HG03571 (cell line): ENCODE measurements at regions not wholly inside any gene's neighbourhood (a gene's known extent, or its start where the extent isn't known, plus 50 kb on each side); places are given as distances from the start of the nearest gene placed in this dataset.

Experiments
- ATAC-seq: cut with Tn5 transposase; IDR thresholded peaks from one replicate; pipeline ENCODE4 v1.9.1; 2021; ENCODE audit not compliant: unreplicated experiment

DNA sequence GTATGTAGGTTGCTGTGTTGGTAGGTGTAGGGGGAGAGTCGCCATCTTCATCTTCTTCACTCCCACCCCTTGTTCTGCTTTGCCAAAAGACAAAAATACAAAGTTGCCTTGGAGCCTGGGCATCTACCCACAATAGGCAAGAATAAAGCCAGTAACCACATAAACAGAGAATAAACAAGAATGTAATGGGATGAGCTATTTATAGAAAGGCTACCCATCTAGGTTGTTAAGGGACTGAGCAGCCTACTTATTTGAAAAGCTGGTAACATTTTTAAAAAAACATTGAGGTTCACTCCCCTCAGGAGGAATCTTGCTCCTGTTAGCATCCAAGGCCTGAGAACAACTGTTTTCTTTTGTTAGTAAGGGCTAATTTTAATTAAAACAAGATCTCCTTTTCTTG, 301.4 kb upstream of the STXBP5 start:
- no peak for ATAC-seq

DNA sequence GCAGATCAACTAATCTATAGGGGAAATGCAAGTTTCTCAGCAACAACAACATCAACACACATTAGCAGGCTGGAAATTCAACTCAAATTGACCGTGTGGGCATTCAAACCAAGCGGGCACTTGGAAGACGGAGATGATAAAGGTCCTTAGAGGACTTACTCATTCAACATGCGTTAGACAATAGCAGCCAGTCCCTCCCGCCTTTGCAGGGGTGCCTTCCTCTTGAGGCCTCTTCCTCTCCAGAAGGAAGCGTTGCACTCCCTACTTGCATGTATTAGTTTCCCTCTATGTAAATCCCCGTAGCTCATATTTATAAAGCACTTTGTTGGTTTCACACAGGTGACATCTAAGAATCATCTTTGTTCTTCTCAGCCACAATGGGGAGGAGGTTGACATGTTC, 300.8 kb upstream of the STXBP5 start:
- ATAC-seq, result no peak

DNA sequence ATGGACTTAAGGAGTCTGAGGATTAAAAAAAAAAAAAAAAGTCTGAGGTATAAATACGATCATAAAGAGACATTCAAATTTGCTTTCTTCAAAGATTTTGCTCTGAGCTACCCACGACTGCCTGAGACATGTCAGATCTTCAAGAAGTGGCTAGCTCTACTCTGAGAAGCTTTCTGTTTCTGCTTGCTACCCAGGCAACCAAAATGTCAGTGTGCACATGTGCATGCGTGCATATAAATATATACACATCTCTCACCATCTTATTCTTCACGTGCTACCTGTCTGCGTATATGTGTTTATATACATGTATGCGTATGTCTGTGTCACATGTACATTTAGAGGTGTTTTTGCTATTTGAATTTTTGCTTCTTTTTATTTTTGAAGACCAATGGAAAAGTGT, 299.6 kb upstream of the STXBP5 start:
- no peak for ATAC-seq

DNA sequence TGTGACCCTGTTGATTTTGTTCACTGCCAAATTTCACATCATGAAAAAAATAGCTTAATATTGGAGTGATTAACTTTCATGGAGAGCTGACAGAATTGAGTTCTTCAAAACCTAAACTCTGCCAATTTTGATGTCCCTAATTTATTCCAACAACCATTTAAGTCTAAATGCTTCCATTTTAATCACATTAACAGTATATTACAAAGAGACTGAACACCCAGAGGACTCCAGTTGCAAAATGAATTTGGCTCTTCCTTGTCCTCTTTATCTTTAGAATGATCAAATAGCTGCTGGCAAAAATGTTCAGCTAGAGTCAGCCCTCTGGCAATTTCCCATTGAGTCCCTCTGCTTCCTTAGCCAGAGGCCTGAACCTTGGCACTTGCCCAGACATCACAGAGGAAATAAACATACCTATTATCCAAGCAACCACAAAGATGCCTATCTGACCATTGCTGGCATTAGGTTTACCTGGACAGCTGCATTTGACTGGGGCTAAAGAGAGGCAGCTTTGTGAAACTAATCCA, 299.0 kb upstream of the STXBP5 start:
- no peak for ATAC-seq

DNA sequence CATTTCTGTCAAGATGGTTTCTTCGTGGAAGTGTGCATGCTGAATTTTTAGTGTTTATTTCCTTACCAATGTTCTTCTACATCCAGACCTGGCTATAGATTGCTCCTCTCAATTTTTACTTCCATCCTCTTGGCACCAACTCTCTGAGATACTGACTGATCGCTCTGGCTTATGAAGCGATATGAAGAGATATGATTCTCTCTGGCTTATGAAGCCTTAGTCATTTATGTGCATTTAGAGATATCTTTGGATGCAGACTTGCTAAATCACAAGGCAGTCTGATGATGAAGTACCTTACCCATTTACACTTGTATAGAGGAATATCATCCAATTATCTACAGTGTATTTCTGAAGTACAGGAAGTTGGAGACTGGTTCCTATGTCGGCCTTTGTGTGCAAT, 295.4 kb upstream of the STXBP5 start:
- no peak for ATAC-seq

DNA sequence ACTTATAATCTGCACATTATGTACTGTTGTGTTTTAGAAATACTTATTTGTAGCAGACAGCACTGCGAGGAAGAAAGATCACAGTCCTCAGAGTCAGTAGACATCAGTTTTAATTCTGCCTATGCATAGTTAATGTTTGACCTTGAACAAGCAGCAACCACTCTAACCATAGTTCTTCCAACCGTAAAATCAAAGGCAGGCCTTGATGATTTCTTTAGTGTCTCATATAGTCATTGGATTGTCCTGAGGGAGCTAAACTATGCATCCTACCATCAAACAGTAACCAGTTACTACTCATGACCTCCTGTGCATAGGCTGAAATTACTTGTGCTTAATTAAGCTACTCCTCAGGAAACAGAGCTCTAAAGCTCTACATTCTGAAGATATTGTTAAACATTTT, 294.8 kb upstream of the STXBP5 start:
- ATAC-seq, result no peak

DNA sequence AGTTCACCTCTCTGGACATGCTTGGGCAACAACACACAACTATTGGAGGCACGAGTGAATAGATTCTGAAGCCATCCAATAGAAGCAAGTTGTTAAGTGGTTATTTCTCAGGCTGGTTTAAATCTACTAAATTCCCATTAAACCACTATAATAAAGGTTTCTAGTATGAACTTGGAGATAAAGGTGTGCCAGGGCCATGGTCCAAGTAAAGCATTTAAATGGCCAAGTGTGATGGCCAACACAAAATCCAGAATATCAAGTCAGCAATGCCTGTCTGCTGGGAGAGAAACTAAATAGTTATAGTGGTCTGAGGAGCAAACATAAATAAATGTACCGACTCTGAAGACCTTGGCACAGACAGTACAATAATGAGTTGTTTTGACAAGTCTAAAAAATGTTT, 294.3 kb upstream of the STXBP5 start:
- ATAC-seq, result no peak

DNA sequence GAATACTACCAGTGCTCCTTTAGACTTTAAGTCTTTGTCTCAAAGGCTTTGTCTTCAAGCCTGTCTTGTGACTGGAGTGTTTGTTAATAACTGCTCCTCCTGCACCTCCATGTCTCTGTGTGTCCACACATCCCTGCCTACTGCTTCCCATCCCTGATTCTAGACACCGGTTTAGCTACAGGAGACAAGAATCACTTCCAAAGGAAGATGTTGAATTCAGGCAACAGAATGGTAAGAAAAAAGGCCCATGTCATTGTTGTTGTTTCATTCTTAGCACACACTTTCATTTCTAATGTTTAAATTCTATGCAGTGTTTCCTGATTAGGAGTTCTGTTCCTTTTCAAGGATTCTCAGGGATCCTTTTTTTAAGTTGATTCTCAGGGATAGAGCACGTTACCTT, 293.6 kb upstream of the STXBP5 start:
- no peak for ATAC-seq

DNA sequence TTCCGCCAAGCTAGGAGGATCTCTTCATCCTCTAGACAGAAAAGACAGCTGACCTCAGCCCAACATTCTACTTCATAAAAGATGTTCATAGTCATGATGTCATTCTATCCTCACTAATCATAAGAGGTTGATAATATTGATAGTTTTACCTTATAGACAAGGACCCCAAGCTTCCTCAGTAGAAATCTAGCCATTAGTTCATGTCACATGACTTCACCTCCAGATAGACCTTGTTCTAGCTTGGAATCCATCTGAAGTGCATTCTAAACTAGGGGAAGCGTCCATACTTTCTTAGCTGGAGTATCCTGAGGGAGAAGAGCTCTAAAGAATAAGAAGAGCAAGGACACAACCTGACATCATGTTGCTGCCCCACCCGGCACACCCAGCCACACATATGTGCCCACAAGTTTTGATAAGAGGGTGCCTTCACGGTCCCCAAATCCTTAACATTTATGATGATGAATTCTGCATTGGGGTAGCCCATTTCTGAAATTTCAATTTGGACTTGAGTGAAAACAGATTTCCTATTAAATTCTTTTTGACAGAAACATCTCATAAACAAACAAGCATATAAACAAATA, 292.5 kb upstream of the STXBP5 start:
- ATAC-seq, result no peak

DNA sequence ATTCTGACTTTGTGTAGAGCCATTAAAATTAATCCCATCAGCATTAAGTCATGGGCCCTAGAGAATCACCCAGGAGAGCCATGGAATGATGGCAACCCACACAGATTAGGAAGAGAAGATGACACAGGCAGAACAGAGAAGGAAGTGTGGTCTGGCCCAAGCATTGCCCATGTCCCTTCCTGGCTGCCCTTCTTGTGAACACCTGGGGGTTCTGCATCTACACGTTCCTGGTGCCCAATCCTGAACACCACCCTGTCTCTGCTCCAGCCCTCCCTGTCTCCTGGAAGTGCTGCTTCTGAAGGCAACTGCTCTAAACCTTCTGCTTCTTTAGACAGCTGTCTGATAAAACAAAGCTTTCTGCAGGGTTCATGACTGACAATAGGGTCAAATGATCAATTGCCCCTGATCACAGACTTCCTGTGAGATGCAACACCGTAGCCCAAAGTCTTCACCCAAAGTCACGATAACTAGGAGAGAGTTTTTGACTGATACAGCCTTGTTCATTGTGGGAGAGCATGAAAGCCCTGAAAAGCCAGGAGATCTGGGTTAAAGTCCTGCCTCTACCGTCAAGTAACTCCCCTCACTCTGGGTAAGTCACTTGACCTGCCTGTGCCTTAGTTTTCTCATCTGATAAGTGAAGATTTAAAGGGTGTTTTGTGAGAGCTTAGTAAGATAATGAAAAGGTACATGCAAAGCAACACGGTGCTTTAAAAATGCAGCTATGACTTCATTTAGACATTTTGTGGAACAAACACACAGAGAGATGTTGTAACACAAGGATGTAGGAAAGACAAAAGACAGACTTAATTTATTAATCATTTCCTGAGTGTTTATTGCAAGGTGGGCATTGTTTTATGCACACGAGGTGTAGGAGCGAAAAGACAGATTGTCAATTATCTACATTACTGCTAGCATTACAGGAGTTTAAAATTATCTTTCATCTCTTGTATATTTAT, 291.2 kb upstream of the STXBP5 start:
- ATAC-seq, result no peak

DNA sequence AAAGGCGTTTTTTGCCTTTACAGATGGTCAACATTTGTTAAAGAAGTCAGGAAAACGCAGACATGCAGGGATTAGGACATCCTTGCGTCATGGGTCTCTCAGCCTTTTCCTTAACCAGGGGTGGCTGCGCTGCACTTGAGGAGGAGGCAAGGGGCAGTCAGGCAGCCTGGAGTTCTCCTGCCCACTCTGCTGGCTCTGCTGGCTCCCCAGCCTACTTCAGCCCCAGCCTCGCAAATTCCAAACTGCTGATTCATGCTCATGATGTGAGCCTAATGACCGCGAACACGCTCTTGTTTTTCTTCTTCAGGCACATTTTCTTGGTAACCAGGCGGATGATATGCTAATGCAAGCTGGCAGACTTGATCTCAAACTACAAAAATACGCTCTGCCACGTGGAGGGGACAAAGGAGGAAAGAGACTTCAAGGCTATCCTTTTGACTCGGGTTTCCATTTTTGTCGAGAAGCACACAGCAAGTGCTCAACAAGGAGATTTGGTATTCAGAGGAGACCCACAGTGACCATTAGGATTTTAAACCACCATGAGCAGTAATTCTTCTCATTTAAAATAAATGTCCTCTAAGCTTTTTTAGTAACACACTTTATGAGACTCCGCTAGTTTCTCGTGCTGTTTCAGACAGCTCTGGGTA, 290.3 kb upstream of the STXBP5 start:
- ATAC-seq, result no peak

DNA sequence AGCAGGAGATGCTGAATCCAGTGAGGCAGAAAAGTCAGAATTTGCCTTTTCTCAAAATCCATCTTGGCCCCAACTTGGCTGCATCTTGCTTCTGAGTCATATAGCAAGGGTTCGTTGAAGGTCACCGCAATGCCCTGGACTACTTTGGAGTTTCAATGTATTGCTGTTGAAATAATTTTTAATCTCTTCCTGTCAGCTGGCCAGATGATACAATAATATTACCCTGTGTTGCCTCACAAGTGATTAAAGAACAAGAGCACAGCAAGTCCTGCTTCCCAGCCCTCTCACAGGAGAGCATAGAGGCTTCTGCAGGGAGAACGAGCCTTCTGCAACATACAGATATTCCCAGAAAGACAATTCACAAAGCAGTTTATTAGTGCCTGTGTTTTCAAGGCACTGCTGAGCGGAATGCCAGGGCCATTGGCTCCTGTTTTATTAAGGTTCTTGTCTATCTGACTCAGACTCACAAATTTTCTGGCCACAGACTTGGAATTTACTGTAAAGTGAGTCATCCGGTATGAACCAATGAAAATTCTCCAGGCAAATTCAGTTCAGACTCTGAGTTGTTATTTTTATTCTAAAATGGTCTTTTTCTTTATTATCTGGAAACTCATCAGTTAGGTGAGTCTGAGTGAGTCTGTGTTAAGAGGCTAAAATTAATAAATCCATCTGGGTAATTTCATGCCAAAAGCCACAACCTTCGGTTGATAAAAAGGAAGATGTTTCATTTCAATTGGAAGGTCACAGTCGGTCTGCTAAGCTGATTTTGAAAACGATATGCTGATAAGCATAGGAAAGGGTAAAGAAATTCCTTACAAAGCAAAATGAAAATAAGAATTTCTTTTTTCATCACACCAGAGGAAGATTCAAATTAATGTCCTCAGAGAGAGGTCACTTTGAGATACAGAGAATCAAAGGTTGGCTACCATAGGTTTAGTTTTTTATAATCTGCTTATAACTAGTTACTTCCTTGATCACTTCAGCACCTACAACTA, 289.4 kb upstream of the STXBP5 start:
- ATAC-seq, result no peak

DNA sequence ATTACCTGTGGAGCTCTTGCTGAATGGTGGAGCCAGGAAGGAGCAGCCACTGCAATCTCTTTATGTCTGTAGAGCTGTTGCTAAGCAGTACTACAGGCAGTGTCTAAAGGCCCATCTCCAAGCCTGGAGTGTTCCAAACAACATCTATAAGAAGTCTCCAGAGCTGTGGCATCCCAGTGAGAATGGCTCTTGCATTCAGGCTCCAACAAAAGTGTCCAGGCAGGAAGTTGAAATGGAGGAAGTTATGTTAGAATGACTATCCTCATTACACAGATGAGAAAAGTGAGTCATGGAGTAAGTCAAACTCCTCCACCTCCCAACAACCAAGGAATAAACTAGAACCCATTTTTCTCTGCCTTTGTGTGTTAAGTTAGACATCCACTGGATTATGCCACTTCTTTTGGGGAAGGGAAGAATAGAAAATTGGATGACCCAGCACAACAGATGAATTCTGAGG, 288.5 kb upstream of the STXBP5 start:
- ATAC-seq, result no peak

DNA sequence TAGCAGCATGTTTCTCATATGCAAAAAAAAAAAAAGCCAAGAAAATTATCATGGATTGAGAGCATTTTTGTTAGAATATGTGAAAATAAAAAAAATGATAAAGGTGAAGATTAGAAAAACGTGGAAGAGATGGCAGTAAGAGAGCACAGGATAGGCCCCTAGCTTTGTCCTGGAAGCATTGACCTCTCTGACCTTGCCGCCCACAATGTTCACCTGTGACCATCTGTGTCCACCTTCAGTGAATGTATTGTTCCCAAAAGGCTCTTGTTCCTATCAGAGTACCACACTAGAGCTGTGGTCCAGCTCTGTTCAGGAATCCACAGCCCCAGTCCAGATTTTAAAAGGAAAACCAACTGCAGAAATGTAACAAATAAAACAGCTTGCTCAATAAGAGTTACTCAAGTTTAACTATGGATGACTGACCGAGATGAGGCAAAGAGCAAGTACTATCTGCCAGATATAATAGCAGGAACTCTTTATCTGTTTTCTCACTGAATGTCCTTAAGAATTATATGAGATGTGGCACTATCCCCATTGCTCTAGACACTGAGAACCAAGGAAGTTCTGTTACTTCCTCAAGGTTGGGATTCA, 287.7 kb upstream of the STXBP5 start:
- ATAC-seq, result no peak

DNA sequence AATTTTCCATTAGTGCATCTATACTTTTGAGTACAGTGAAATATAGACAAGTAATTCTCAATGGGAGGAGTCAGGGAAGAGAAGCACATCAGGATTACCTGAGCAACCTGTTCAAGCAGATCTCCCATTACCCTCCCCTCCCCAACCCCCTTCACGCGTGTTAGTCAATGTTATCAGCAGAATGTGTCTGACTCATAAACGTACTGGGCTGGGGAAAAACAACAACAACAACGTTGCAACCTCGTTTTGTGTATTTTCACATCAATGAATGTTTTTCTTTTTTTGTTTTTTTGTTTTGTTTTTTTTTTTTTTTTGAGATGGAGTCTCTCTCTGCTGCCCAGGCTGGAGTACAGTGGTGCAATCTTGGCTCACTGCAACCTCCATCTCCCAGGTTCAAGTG, 287.0 kb upstream of the STXBP5 start:
- no peak for ATAC-seq

DNA sequence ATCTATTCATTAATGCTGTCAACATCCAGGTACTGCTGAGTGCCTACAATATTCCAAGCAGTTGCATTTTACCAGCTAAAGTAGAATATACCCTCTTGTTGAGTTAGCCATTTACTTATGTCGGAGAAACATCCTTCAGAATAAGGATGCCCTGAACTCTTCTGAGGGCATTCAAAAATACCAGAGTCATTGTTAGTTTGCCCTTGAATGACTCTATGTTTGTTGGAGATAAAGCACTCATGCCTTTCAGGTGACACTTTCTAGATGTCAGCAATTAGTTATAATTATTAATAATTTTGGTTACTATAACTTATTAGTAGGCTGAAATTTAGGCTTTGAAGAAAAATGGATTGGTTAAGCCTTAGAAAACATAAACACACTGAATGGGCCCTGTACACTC, 286.2 kb upstream of the STXBP5 start:
- ATAC-seq, result no peak

DNA sequence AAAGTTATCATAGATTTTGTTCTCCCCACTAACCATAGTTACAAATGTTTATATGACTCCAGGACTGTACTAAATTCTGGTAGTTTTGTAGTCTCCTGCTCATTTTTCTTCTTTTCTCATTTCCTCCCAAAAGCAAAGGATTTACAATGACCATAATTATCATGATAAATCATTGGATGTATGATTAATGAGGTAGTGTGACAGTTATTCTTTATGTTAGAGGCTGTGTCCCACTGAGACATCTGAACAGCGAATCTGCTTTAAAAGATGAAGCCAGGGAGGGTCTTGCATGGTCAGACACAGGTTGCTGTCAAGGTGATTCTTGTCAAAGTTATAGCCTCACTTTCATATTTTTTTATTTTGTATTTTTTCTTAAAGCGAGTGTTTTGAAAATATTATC, 285.2 kb upstream of the STXBP5 start:
- no peak for ATAC-seq

DNA sequence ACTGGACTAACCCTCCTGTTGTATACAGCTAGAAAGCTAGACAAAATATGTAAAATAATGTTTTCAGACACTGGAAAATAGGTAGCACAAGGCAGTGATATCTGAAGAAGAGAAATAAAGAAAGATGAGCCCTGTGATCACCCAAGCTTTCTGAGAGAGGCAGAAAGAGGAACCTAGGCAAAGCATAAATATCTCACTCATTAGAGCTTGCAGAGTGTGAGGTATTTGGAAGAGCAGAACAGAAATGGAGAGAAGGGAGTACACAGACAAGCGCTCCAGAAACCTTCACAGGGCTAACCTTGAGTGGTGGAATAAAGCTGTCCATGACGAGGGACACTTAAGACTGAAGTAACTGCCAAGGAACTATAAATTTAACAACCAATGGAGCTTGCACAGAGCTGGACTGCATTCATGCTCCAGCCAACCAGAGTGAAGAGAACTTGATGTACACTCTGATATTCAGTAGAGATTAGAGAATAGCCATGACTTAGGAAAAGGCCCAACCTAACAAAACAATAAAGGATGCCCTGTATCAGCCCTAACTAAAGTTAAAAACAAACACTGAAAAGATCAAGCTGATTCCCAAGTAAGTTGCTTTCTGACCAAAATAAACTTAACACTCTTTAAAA, 280.9 kb upstream of the STXBP5 start:
- no peak for ATAC-seq

DNA sequence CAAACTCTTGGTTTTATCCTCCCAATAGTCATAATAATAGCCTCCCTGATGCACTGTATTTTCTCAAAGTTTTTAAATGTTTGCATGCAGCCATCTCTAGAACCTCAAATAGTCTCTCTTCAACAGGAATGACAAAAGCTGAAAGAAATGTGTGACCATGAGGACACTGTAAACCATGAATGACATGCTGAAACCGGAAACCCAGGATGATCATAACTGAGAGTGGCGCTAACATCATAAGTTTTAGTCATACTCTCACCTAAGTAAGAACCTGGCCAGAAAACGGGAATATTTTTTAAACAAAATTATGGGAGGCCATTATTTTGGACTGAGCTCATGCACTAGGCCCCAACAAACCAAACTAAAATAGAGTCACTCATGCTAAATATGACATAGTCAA, 278.4 kb upstream of the STXBP5 start:
- ATAC-seq, result no peak

DNA sequence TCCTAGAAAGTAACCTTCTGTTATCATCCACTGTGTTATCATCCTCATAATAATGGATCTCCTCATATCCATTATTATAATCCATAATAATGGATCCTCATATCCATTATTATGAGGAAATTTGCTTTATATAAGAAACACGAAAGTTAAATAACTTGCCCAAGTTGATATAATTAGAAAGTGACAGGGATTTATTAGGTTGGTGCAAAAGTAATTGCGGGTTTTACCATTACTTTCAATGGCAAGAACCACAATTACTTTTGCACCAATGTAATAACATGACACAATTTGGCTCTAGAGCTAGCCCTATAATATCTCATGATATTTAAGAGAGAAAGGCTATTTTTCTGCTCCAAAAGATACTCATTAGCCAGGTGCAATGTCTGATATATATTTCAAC, 275.7 kb upstream of the STXBP5 start:
- ATAC-seq, result no peak
